Endodermal cell (in vitro differentiated cells): ENCODE measurements at regions not wholly inside any gene's neighbourhood (a gene's known extent, or its start where the extent isn't known, plus 50 kb on each side); places are given as distances from the start of the nearest gene placed in this dataset.

Experiments
- DNase-seq: peaks from one replicate; pipeline ENCODE4 v3.0.0-alpha.2; 2017
- H3K27ac ChIP-seq: 2 replicates; pipeline ENCODE4 v1.5.1; 2013; ENCODE audit warnings: mild to moderate bottlenecking, low read depth, low read length, moderate library complexity
- H3K27me3 ChIP-seq: 2 replicates; pipeline ENCODE4 v1.6.1; 2013; ENCODE audit warnings: mild to moderate bottlenecking, low read length, moderate library complexity; ENCODE audit not compliant: insufficient read depth, control insufficient read depth, poor library complexity, severe bottlenecking
- H3K36me3 ChIP-seq: 2 replicates; pipeline ENCODE4 v1.7.0; 2013; ENCODE audit warnings: mild to moderate bottlenecking, low read length, moderate library complexity; ENCODE audit not compliant: control insufficient read depth, insufficient read depth
- H3K4me1 ChIP-seq: one replicate; pipeline ENCODE4 v1.7.0; 2013; ENCODE audit warnings: low read length; ENCODE audit not compliant: control insufficient read depth, insufficient read depth
- H3K4me3 ChIP-seq: 2 replicates; pipeline ENCODE4 v1.5.1; 2013; ENCODE audit warnings: mild to moderate bottlenecking, low read length, moderate library complexity
- H3K9ac ChIP-seq: 2 replicates; pipeline ENCODE4 v1.6.1; 2013; ENCODE audit warnings: mild to moderate bottlenecking, low read length, moderate library complexity; ENCODE audit not compliant: poor library complexity, severe bottlenecking; ENCODE audit errors: extremely low read depth
- H3K9me3 ChIP-seq: 2 replicates; pipeline ENCODE4 v1.6.1; 2013; ENCODE audit warnings: mild to moderate bottlenecking, low read length, moderate library complexity; ENCODE audit not compliant: control insufficient read depth
- H3K27ac Mint-ChIP-seq: 2 replicates; pipeline ENCODE4 v1.8.0; 2020; ENCODE audit warnings: mixed read lengths
- H3K27me3 Mint-ChIP-seq: 2 replicates; pipeline ENCODE4 v1.8.0; 2021; ENCODE audit warnings: mild to moderate bottlenecking, mixed read lengths; ENCODE audit not compliant: insufficient read depth
- H3K36me3 Mint-ChIP-seq: 2 replicates; pipeline ENCODE4 v1.8.0; 2020; ENCODE audit warnings: low read depth, mixed read lengths
- H3K4me1 Mint-ChIP-seq: 2 replicates; pipeline ENCODE4 v1.8.0; 2020; ENCODE audit warnings: mixed read lengths
- H3K4me3 Mint-ChIP-seq: 2 replicates; pipeline ENCODE4 v1.8.0; 2020; ENCODE audit warnings: mild to moderate bottlenecking, moderate library complexity, mixed read lengths
- H3K9me3 Mint-ChIP-seq: 2 replicates; pipeline ENCODE4 v1.8.0; 2020; ENCODE audit warnings: mild to moderate bottlenecking, mixed read lengths
- CTCF ChIP-seq: fragments of 200-600 bp; sonication (generic); conservative IDR thresholded peaks from 2 replicates; pipeline ENCODE4 v1.5.0; 2021; ENCODE audit warnings: antibody characterized with exemption, mild to moderate bottlenecking
- WGBS, 2 experiments: methylation state at CpG; one replicate each; pipeline versions ENCODE4 v1.1.5 to v1.1.7; 2013; ENCODE audit warnings: missing lambda C conversion rate in 2 of 2, mixed read lengths in 1 of 2; ENCODE audit not compliant: insufficient coverage in 1 of 2, insufficient read length in 1 of 2; 5-methylcytosine and 5-hydroxymethylcytosine counted together

GRCh38 chr2:38128653-38129052, 52.7 kb upstream of the CYP1B1 start:
- Mint-ChIP-seq H3K4me1 (no peaks in the 10 kb centered on the region), H3K4me3 (no peak overlapping the region), H3K27ac (no peak overlapping the region), H3K27me3 (peaks cover 5% of the 10 kb centered on the region), H3K36me3 (peaks cover 6% of the 10 kb centered on the region), H3K9me3 (peaks cover 45% of the 10 kb centered on the region)
- Histone ChIP-seq H3K4me1 (no peaks in the 10 kb centered on the region), H3K9ac (no peak overlapping the region), H3K36me3 (no peaks in the 10 kb centered on the region), H3K9me3 (peaks cover 32% of the 10 kb centered on the region), H3K27ac (no peak overlapping the region), H3K27me3 (no peaks in the 10 kb centered on the region), H3K4me3 (no peak overlapping the region)
- DNase-seq: no peak
- 77 to 78% methylated on average over 2 of the region's 2 CpGs for WGBS, 2 experiments
- TF ChIP-seq CTCF: no peak

GRCh38 chr2:38127277-38127676, 51.3 kb upstream of the CYP1B1 start:
- H3K4me1 Mint-ChIP-seq: no peaks in the 10 kb centered on the region
- no peak overlapping the region for H3K4me3 Mint-ChIP-seq
- H3K27ac ChIP-seq: no peak overlapping the region
- H3K27ac Mint-ChIP-seq: no peak overlapping the region
- H3K9me3 Mint-ChIP-seq: peaks cover 42% of the 10 kb centered on the region
- no peaks in the 10 kb centered on the region for H3K36me3 ChIP-seq
- H3K4me1 ChIP-seq: no peaks in the 10 kb centered on the region
- no peaks in the 10 kb centered on the region for H3K27me3 ChIP-seq
- H3K9me3 ChIP-seq: peaks cover 32% of the 10 kb centered on the region
- DNase-seq: no peak
- peaks cover 6% of the 10 kb centered on the region for H3K36me3 Mint-ChIP-seq
- no peak for TF ChIP-seq CTCF
- H3K27me3 Mint-ChIP-seq: peaks cover 5% of the 10 kb centered on the region
- no peak overlapping the region for H3K9ac ChIP-seq
- H3K4me3 ChIP-seq: no peak overlapping the region

- peaks cover 42% of the 10 kb centered on the region for H3K9me3 Mint-ChIP-seq
- no peaks in the 10 kb centered on the region for H3K27me3 ChIP-seq
- H3K36me3 ChIP-seq: no peaks in the 10 kb centered on the region
- peaks cover 32% of the 10 kb centered on the region for H3K9me3 ChIP-seq
- peaks cover 1% of the 10 kb centered on the region for H3K4me1 Mint-ChIP-seq
- H3K4me1 ChIP-seq: no peaks in the 10 kb centered on the region
- no peak for TF ChIP-seq CTCF
- H3K4me3 Mint-ChIP-seq: no peak overlapping the region
- peaks cover 5% of the 10 kb centered on the region for H3K27me3 Mint-ChIP-seq
- H3K27ac Mint-ChIP-seq: no peak overlapping the region
- DNase-seq: no peak
- H3K27ac ChIP-seq: no peak overlapping the region
- peaks cover 6% of the 10 kb centered on the region for H3K36me3 Mint-ChIP-seq
- 82% methylated on average over 3 of the region's 3 CpGs; no CpG with 5 or more reads in 1 of the 2 experiments for WGBS, 2 experiments
- H3K9ac ChIP-seq: no peak overlapping the region
- H3K4me3 ChIP-seq: no peak overlapping the region
These were observed 49.9 kb upstream of the CYP1B1 start for GRCh38 chr2:38125842-38126241.
